ENCODE measurements at regions not wholly inside any gene's neighbourhood (a gene's known extent, or its start where the extent isn't known, plus 50 kb on each side); places are given as distances from the start of the nearest gene placed in this dataset.
"Not testable (repeated sequence)": the region's sequence is repeated elsewhere in the genome, so short reads cannot be mapped to it uniquely, and the experiment has no call there.

DNA sequence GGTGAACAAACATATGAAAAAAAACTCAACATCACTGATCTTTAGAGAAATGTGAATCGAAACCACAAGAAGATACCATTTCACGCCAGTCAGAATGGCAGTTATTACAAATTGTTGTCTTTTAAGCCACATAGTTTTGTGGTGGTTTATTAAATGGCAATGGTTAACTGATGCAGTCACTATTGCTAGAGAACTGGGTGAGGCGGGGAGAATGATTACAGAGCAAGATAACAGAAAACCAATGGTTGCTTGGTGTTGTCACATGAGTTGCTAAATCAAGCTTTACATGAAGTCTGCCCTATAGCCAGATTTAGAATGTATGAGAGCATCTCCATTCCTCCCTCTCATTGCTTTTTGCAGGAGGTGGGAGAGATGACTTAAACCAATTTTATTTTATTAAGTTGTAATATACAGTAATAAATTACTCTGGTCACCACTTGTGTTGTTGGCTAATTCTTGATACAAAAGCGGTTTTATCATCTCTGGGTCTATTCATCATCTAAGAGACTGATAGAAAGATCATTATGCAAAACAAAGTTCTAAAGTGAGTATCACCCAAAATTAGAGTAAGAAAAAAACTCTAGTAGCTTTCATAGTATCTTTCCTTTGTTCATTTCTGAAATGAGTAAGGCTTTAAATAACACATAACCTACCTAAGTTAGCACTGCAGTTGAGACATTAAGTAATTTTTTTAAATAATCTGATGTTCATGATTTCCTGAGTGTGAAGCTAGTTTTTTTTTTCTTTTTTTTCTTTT lies 859.5 kb downstream of the STIM2 start:
- DNase-seq (ENCODE audit: low read depth in 3 of 3) = no peak

- no peak for DNase-seq (ENCODE audit: low read depth in 3 of 3)
These were observed 860.6 kb downstream of the STIM2 start for GRCh38 chr4:27721193-27721592.

DNA sequence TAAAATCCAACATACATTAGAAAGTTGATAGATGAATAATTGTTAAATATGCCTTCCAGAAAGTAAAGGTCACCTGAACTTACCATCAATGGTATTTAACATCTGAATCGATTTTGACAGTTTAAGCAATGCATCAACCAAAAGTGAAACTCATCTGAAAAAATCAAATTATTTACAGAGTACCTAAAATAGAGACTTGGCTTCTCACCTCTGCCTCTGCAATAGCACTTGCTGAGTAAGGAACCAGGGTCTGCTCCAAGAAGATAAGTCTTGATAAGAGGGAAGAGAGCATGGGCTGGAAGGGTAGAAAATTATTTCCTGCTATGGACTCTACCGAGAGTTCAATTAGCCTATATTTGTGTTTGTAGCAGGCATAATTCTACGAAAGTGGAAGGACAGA lies 868.3 kb downstream of the STIM2 start:
- DNase-seq (ENCODE audit: low read depth in 3 of 3) = no peak

- DNase-seq (ENCODE audit: low read depth in 3 of 3) = no peak
These were observed 882.2 kb downstream of the STIM2 start for GRCh38 chr4:27742816-27743215.

DNA sequence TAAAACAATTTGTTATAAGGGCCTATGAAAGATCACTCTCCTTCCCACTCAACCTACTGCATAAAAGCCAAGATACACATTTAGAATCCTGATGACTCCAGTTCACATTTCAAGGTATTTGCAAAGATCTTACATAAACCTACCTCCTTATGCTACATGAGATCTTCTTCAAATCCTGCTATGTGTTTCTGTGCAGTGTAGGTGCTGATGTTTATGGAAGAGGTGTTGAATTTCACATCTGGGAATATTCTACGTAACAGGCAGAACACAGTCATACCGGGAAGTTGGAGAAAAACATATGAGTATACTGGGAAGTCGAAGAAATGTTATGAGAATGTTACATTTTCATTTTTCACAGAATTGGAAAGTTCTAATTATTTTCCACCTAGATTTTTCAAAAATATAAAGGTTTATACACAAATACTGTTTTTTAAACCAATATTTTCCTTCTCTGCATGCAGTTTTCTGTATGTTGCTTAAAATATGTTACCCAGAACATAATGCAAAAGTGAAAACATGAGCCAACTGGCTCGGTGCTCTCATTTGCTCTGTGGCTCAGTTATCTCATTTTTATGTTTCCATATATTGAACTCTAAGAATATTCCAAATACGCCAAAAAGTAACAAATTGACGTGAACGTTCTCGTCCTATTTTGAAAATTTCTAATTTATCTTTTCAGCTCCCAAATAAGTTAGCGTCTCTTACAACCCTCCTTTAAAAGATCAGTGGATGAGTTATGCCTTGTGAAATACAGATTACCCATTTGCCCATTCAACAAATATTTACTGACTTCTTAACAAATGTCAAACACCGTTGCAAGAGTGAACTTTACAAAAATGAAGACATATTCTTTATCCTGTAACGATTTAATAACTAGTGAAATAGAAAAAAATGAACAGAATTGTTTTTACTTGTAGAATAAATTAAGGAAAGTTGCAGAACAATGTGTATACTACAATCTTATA lies 899.3 kb downstream of the STIM2 start:
- no peak for DNase-seq (ENCODE audit: low read depth in 3 of 3)

DNA sequence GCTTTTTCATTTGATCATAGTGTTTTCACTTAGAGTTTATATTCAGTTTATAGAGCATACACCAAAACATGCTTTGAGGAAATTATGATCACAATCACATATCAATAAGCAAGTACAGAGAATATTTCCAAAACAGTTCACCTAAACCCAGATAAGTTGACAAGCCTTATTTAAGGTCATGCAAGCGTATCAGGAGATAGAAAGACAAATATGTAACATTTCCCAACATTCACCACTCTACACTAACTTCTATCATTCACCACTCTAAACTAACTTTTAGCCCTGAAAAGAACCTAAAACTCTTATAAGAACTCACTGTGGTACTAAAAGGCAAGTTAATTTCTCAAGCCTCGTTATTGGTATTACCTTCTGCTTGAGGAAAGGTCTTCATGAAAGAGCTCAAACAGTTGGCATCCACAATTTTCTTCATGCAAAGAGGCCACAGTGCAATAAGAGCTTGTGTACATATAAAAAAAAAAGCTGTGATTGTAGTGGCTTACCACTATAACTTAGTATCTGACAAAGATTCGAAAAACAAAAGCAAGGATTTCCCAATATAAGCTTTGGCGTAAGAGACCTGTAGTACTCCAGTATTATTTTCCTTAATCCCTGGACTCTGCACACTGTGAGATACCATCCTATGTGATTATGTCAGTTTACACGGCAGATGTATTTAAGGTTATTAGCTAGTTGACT lies 903.3 kb downstream of the STIM2 start:
- DNase-seq (ENCODE audit: low read depth in 3 of 3) = no peak

DNA sequence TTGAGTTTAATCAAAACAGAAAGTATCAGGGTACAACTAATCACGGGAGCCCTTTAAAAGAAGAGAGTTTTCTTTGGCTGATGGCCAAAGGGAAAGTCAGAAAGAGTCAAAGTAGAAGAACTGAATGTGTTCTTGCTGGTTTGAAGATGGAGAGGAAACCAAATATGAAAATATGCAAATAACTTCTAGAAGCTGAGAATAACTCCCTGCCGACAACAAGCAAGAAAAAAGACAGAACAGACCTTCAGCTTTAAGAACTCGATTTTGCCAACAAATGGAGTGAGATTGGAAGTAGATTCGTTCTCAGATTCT lies 903.8 kb downstream of the STIM2 start:
- DNase-seq (ENCODE audit: low read depth in 3 of 3) = no peak

- no peak for DNase-seq (ENCODE audit: low read depth in 3 of 3)
These were observed 910.3 kb downstream of the STIM2 start for GRCh38 chr4:27770895-27771294.

DNA sequence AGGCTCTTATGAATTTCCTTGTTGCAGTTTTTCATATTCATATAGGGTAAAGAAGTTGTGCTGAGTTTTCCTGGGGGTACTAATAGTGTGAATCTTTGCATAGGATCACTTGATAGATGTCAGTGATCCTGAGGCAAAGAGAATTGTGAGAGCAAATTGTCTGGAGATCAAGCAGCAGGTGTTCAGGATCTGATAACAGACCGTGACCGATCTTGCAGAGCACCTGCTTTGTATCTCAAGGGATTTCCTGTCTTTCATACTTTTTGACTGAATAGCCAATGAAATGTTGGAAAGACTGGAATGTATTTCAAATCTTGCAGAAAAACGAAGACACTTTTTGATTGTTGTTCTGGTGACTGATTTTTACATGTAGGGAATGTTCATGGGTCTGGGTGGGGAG lies 914.5 kb downstream of the STIM2 start:
- no peak for DNase-seq (ENCODE audit: low read depth in 3 of 3)

DNA sequence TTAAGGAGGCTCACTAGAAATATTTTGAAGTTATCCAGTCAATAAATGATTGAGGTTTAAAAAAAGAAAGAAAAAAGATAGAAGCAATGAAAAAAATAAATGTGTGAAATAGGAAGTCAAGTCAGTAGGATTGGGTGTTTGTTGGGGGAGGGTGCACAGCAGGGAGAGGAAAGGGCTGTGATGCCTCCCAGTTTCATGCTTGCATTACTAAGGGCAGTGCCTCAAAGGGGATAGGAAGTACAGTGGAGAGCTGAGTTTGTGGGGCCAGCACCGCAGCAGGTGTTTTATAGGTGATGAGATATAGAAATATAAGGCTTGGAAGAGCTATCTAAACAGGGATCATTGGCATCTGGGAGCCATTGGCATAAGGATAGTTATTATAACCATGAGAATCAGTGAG lies 919.2 kb downstream of the STIM2 start:
- no peak for DNase-seq (ENCODE audit: low read depth in 3 of 3)

DNA sequence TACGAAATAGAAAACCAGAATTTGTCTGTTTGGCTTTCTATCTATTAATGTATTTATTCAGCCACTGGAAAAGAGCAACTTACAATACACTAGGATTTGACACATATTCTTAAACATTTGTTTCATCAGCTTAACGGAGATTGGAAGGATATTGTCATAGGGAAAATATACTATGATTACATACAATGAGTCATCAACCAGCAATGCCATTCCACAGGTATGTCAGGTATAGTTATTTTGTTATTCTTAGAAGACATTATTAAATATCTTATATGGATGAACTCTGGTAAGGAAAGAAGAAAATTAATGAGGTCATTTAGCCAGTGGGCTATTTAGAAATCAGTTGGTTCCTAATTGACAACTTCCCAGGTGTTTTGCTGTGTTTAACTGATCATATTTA lies 926.6 kb downstream of the STIM2 start:
- no peak for DNase-seq (ENCODE audit: low read depth in 3 of 3)

DNA sequence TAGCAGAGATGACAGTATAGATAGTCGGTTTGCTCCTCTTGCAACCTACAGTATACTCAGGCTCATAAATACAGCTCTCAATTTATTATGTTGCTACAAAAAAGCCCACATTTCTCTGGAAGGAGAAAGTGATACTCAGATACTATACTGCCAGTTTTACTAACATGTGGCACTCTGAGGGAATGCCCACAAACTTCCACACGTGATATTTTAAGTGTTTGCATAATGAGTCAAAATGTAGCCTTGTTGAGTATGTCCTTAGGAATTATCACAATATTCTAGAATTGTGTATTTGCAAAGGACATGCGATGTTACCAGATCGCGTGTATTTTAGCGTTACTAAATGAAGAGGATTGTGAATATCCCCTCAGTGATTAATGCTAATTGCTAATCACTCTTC lies 929.1 kb downstream of the STIM2 start:
- no peak for DNase-seq (ENCODE audit: low read depth in 3 of 3)

GRCh38 chr4:27790911-27791310 lies 930.3 kb downstream of the STIM2 start:
- DNase-seq (ENCODE audit: low read depth in 3 of 3) = no peak

DNA sequence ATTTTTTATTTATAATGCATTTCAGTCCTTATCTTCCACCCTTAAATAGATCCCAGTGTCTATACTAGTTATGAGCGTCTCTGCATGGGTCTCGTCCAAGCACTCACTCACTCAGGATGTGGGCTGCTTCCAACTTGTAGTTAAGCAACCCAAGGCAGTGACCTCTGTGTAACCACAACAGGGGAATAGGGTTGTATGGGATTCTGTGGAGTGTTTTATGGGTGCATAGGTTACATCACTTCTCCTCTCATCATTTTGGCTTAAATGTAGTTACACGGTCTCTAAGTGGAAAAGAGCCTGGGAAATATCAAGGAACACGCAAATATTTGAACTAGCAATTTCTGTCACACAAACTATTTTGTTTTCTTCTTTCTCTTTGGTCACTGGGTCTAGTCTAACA lies 931.0 kb downstream of the STIM2 start:
- DNase-seq (ENCODE audit: low read depth in 3 of 3) = no peak

GRCh38 chr4:27807207-27807606 lies 946.6 kb downstream of the STIM2 start:
- DNase-seq (ENCODE audit: low read depth in 3 of 3) = no peak

DNA sequence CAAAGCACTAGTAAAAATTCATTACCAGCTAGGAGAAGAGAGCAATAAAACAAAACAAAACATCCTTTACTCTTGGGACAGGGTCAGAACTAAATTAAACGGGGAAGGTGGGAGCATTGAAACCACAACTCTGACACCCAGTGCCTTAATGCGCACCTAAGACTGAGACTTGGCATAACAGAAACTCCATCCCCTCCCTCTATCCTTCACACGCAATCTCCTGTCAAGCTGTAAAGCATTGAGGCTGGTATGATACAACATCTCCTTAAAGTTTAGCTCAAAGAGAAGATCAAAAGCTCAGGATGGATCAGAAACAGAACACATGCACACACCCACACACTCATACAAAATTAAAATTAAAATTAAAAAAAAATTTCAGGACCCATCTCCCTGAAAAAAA lies 951.3 kb downstream of the STIM2 start:
- DNase-seq (ENCODE audit: low read depth in 3 of 3) = no peak

DNA sequence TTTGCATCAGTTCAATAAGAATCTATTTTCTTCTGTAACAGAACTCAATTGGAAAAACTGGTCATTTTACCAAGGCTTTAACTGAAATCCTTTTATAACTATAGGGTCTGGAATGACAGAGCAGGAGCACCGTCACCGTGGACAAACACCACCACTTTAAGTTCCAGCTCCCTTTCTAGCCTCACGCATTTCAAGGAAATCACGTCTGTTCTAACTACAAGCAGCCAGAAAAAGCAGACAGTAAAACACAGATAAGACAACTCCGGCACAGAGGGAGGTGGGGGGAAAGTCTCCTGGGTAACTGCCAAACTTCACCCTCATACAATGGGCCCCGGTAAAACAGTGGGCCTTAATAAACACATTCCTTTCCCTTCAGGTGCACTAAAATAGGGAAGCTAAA lies 952.6 kb downstream of the STIM2 start:
- DNase-seq (ENCODE audit: low read depth in 3 of 3) = not testable (repeated sequence)

- not testable (repeated sequence) for DNase-seq (ENCODE audit: low read depth in 3 of 3)
These were observed 953.2 kb downstream of the STIM2 start for GRCh38 chr4:27813699-27814425.

DNA sequence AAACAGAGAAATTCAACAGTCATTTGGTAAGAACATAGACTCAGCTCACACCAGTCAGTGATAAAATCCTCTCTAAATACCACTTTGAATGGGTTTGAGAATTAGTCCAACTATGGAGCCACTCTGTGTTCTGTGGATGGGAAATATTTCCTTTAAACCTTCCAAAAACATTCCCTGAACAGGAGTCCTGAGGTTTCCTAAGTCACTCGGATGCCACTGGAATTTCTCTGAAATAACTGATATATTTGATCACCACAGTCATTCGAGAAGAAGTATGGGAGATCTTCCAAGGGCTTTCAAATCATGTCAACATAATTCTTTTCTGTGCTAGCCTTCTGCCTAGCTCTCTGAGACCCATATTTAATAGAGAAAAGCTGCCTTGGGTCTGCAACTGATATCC lies 958.6 kb downstream of the STIM2 start:
- no peak for DNase-seq (ENCODE audit: low read depth in 3 of 3)

DNA sequence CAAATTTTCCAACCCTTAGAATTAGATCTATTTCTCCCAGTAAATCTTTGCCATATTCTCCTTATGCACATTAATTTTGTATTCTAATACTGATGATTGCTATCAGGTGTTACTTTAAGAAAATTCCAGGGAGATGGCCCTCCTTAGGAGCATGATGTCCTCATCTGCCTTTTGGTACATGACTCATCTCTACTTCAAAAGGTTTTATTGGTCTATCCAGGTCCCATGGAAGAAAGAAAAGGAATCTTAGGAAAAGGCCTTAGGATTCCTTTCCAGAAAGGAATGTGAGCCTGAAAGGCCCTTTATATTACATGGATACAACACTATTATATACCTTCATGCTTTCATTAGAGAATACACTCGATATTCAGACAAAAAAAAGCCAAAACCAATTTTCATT lies 968.2 kb downstream of the STIM2 start:
- no peak for DNase-seq (ENCODE audit: low read depth in 3 of 3)

DNA sequence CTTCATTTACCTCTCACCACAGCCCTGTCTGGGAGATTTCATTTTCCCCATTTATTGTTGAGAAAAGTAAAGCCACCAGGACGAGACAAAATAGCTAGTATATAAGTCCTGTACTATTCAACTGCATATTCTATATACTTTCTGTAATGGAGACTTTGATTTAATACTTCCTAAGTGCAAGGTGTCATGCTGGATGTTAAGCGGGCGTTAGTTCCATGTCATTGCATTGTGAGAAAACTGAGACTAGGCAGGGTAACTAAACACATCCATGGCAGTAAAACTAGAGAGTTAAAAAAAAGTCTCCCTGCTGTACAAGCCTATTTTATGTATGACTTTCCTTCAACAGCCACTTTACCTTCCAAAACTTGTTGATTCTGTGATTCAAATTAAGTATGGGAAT lies 969.6 kb downstream of the STIM2 start:
- DNase-seq (ENCODE audit: low read depth in 3 of 3) = no peak

DNA sequence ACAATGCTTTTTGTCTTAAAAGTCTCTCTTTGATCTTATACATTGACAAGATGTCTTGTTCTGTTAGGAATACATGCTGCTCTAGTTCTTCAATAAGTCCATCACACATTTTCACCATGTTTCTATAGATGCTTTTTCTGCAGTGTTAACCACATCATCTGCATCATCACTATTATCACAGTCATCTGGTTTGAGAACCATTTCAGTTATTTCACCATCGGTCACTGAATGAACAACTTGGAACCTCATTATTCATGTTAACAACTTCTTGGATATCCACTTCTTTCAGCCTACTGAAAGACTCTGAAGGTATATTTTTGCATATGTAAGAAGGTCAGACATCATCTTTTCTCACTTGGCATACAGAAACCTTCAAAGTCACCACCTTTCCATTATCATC lies 975.2 kb downstream of the STIM2 start:
- no peak for DNase-seq (ENCODE audit: low read depth in 3 of 3)
